NCI-H146 (cell line): ENCODE measurements at regions not wholly inside any gene's neighbourhood (a gene's known extent, or its start where the extent isn't known, plus 50 kb on each side); places are given as distances from the start of the nearest gene placed in this dataset.
"Not testable (repeated sequence)": the region's sequence is repeated elsewhere in the genome, so short reads cannot be mapped to it uniquely, and the experiment has no call there.

Experiments used
- DNase-seq: peaks from one replicate; lab custom pipeline; 2025; lab: John Stamatoyannopoulos, UW

DNA sequence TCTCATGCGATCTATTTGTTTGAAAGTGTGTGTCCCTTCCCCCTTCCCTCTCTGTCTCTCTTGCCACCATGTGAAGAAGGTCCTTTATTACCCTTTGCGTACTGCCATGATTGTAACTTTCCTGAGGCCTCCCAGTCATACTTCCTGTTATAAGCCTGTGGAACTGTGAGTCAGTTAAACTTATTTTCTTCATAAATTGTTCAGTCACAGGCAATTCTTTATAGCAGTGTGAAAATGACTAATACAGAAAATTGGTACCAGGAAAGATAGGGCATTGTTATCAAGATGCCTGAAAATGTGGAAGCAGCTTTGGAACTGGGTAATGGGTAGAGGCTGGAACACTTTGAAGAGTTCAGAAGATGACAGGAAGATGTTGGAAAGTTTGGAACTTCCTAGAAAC lies 743.7 kb upstream of the NECTIN3 start:
- DNase-seq = no peak

DNA sequence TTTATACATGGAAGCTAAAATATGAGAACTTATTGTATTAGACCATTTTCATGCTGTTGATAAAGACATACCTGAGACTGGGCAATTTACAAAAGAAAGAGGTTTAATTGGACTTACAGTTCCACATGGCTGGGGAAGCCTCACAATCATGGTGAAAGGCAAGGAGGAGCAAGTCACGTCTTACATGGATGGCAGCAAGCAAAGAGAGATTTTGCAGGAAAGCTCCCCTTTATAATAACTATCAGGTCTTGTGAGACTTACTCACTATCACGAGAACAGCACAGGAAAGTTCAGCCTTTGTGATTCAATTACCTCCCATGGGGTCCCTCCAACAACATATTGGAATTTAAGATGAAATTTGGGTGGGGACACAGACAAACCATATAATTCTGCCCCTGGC lies 740.1 kb upstream of the NECTIN3 start:
- not testable (repeated sequence) for DNase-seq

DNA sequence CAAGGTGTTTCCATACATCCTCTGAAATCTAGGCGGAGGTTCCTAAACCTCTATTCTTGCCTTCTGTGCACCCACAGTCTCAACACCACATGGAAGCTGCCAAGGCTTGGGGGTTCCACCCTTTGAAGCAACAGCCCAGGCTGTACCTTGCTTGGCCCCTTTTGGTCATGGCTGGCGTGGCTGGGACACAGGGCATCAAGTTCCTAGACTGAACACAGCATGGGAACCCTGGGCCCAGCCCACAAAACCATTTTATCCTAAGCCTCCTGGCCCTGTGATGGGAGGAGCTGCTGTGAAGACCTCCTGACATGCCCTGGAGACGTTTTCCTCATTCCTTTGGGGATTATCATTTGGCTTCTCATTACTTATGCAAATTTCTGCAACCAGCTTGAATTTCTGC lies 739.0 kb upstream of the NECTIN3 start:
- no peak for DNase-seq

- no peak for DNase-seq
Measured at GRCh38 chr3:110341047-110341446, 730.6 kb upstream of the NECTIN3 start.

- DNase-seq = no peak
Measured at GRCh38 chr3:110343376-110343775, 728.2 kb upstream of the NECTIN3 start.

DNA sequence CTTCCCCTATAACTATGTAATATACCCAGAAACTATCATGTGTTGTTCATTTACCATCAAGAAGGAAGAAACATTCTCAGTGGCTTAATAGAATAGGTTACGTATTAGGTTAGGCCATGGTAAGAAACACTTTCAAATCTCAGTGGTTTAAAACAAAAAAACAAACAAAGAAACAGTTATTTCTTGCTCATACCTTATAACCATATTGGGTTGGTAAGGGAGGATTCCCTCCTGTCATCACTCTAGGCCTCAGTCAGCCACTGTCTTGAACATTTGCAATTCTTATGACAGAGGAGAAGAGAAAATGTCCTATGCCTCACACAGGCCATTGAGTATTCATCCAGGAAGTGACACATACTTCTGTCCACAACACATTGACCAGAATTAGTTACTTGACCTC lies 727.7 kb upstream of the NECTIN3 start:
- no peak for DNase-seq

- DNase-seq = no peak
Measured at GRCh38 chr3:110344487-110344886, 727.1 kb upstream of the NECTIN3 start.

GRCh38 chr3:110344897-110345767 lies 726.5 kb upstream of the NECTIN3 start:
- DNase-seq = no peak

DNA sequence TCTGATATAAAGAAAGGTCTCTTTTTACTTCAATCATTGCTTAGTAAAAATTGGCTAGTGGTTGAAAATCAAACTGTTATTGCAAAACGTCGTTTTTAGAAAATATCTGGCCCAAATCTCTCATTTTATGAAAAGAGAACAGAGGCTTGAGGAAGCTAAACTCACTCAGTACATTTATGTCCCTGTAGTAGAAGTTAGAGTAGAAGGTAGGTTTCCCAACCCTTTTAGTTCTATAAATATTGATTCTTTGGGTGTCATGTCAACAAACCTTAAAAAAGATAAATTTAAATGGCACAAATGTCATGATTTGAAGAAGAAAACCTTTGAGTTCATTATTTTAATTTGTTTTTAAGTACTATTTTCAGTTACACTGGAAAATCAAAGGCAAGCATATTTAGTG lies 722.3 kb upstream of the NECTIN3 start:
- no peak for DNase-seq

- no peak for DNase-seq
Measured at GRCh38 chr3:110352841-110353604, 718.6 kb upstream of the NECTIN3 start.

DNA sequence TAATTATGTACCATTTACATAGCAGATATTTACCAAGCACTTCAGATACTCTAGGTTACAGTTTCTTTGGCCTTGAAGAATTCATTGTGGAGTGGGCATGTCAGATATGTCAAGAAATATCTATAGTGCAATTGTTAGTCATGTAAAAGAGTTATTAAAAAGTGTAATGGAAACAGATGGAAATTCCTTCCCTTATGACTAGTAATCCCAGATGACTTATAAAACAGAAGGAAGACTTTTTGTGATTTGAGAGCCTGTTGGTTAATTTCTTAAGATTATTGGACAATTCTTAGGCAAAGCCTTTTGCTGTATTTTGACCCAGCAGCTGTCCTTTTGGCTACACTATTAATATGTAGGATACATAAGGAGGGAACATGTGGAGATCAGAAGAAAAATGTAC lies 708.9 kb upstream of the NECTIN3 start:
- DNase-seq = no peak

DNA sequence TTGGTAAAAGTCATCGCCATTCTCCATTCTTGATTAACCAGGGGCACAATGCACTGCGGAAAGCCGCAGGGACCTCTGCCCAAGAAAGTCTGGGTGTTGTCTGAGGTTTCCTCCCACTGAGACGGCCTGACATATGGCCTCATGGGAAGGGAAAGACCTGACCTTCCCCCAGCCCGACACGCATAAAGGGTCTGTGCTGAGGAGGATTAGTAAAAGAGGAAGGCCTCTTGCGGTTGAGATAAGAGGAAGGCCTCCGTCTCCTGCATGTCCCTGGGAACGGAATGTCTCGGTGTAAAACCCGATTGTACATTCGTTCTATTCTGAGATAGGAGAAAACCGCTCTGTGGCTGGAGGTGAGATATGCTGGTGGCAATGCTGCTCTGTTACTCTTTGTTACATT lies 704.3 kb upstream of the NECTIN3 start:
- not testable (repeated sequence) for DNase-seq

DNA sequence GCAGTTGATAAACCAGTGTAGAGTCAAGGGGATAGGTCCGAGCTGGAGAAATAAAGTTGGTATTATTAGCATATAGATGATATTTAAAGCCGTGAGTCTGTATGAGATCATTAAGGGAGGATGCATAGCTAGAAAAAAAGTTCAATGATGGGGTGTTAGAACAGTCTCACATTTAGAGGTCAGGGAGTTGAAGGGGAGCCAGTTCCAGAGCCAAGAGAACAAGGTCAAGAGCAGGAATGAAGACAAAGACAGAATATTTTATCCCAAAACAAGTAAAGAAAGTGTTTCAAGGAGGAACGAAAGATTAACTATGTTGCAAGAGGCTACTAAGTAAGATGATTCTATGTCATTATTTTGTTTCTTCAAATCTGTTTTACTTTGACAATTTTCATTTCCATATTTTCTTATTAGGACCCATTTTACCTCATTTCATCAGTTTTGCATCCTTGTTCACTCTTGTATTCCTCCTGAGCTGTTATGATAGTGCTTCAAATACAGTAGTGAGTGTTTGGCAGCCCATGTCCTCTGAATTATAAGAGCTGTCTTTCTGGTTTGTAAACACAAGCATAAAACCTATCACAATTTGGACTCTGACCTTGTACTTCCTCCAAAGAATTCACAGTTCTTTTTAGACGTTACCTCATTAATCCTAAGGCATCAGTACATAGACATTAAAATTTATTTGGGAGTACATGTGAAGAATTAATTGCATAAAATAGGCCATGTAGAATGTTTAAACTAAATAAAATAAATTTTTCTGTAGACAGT lies 695.7 kb upstream of the NECTIN3 start:
- no peak for DNase-seq

DNA sequence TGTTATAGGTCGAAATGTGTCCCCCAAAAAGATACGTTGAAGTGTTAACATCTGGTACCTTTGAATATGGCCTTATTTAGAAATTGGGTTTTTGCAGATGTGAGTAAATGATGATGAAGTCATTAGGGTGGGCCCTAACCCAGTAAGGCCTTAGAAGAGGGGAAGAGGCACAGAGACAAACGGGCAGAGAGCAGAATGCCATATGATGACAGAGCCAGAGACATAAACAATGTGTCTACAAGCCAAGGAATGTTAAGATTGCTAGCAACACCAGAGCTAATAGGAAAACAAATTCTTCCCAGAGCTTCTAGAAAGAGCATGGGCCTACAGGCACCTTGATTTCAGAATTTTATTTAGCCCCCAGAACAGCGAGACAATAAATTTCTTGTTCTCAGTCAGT lies 693.1 kb upstream of the NECTIN3 start:
- no peak for DNase-seq

DNA sequence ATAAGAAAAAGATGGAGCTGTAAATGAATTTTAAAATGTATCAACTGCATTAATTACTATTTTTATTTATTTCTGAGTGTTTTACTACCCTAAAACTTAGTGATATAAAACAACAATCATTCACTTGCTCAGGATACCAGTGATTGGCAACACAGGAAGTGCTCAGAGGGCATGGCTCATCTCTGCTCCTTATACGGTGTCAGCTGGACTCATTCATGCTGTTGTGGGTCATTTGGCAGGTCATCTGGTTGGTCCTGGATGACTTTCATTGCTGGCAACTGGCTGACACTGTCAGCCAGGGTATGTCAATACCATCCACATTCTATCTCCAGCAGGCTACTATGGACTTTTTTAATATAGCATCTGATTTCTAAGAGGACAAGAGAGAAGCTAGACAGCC lies 689.6 kb upstream of the NECTIN3 start:
- DNase-seq = no peak

GRCh38 chr3:110383356-110383755 lies 688.3 kb upstream of the NECTIN3 start:
- no peak for DNase-seq

DNA sequence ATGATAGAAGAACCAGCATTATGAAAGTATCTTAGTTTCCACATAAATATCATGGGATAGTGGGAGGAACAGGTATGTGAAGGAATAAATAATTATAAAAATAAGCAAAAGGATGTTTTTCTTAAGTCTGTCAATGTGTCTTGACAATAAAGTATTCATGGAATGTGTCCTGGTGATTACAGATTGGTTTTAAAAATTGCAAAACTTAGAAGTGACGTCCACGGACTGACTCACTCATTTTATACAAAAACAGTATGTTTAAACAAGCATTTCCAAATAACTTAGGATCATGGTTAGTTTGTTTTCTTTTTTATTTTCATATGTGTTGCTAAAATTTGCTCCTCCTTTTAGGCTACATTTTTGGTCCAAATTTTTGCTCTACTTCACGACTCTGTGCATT lies 687.0 kb upstream of the NECTIN3 start:
- no peak for DNase-seq

DNA sequence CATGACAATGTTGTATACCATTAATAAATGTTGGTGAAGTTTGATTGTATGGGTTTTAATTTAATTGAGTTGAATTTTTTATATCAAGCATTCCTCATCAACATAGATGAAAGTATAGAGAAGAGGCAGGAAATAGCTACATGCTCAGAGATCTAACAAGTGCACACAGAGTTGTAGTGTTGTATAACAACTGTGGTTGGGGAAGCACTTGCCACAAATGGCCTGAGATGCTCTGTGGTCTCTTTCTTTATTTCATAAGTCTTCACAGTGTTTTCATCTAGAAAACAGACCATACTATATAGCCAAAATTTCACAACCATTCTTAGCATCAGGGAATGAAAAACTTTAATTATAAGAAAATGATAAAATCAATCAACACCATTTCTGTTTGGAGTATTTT lies 682.6 kb upstream of the NECTIN3 start:
- no peak for DNase-seq

DNA sequence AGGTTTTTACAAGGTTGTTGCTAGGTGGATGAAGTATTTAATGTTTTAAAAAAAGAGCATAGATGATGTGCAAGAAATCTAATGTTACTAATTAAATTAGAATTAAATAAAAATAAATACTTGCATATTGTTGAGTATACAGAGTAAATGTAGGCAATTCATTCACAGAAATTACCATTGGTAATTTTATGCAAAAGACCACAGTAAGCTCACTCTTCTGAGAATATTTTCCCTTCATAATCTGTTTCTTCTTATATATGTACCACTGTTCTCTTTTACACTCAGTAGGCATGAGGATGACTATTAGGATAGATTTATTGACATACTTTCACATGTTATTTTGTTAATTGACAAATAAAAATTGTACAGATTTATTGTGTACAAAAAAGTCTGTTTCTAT lies 681.2 kb upstream of the NECTIN3 start:
- no peak for DNase-seq

DNA sequence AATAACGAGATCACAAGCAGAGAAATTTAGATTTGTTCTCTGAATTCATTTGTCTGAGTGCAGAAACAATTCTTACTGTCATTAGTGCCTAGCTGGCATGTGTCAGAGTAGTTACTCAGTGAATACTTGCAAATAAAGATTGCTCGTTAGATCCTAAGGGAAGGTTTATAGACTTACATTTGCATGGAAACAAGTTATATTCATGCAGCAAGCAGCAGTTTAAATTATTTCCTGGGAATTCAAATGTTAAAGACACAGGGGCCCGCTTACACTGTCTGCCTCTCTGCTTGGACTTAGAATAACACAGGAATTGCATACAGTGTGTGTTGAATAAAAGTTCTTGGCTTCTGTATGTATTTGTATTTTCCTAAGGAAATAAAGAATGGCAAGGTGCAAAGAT lies 680.6 kb upstream of the NECTIN3 start:
- no peak for DNase-seq

DNA sequence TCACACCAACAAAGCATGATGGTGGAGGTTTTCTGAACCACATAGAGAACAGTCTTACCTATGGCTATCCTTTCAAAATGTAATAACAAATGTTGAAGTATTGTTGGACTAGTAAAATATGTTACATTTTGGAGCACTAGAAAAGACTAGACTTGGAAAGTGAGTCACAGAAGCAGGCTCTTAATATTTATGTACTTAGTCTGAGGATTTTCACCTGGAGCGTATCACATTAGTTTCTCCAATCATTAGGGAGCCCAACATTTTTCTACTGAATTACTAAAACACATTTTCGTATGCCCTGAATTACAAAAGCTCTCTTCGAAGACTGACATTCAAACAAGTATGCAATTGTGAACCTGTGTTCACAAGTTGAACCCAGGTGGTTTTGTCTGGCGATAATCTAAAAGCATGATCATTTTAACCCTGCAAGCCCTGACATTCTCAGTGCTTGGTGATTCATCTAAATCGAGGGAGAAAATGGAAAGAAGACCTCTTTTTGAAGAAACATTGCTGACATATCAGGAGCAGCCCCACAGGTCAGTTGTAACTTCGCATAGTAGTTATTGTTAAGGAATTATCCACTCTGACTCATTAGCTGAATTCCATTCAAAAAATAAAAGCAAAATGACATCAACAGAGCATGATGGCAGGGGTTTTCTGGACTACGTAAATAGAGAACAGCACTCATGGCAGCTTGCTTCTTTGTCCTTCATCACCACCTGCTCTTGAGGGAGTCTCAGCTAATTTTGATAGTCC lies 679.8 kb upstream of the NECTIN3 start:
- DNase-seq = no peak

DNA sequence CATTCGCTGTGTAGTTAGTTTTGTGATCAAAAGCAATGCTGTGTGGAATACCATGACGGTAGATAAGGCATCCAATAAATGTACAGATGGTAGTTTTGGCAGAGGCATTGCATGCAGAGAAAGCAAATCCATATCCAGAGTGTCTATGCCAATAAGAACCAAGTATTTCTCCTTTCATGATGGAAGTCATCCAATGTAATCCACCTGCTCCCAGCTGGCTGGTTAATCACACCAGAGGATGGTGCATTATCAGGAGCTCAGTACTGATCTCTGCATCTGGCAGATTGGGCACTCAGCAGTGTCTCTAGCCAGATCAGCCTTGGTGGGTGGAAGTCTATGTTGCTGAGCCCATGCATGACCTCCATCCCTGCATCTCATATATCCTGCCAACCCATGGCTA lies 677.7 kb upstream of the NECTIN3 start:
- no peak for DNase-seq
